Right lobe of liver (tissue), 4 donors: ENCODE measurements at regions not wholly inside any gene's neighbourhood (a gene's known extent, or its start where the extent isn't known, plus 50 kb on each side); places are given as distances from the start of the nearest gene placed in this dataset.

ENCODE experiments used
- POLR2A ChIP-seq: fragments of 450-650 bp; IDR thresholded peaks from one replicate; pipeline ENCODE4 v1.6.1; 2017; ENCODE audit warnings: antibody characterized with exemption, mild to moderate bottlenecking
- TF ChIP-seq, protein P1 (sequence below), 4 donors: fragments of 200-600 bp in 3 of 4; fragments of 450-650 bp in 1 of 4; IDR thresholded peaks; one replicate each; pipeline versions ENCODE4 v1.5.1 to v1.8.0; 2016 to 2022; ENCODE audit warnings: antibody characterized with exemption in 4 of 4, mild to moderate bottlenecking in 2 of 4
- donor health status: DM: no; HTN: no; CAD: no.
- donor health status: DM: no; HTN: no; CAD: no.
- donor health status: DM: no; HTN: yes; CAD: no.

DNA sequence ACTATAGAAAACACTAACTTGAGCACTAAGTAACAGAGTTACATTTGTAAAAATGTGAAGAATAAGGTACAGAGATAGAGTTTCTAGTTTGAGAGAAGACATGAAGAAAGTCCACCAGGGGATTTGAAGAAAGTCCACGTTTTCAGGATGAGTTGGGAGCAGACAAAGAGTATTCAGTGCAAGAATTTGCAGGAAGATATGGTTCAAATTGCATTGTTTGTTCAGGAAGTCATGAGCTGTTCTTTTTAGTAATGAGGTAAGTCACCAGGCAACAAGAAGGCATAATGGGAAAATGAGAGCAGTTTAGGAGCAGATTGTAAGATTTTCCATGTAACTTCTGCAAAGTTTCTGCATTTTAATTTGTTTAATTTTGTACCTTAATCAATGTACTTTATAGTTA is 618.0 kb downstream of the DACH1 start:
- TF ChIP-seq, protein P1, sequence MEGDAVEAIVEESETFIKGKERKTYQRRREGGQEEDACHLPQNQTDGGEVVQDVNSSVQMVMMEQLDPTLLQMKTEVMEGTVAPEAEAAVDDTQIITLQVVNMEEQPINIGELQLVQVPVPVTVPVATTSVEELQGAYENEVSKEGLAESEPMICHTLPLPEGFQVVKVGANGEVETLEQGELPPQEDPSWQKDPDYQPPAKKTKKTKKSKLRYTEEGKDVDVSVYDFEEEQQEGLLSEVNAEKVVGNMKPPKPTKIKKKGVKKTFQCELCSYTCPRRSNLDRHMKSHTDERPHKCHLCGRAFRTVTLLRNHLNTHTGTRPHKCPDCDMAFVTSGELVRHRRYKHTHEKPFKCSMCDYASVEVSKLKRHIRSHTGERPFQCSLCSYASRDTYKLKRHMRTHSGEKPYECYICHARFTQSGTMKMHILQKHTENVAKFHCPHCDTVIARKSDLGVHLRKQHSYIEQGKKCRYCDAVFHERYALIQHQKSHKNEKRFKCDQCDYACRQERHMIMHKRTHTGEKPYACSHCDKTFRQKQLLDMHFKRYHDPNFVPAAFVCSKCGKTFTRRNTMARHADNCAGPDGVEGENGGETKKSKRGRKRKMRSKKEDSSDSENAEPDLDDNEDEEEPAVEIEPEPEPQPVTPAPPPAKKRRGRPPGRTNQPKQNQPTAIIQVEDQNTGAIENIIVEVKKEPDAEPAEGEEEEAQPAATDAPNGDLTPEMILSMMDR (IDR thresholded peaks at IDR 0.05), result no peak
- no peak for TF ChIP-seq POLR2A
